T47D (cell line): ENCODE measurements at regions not wholly inside any gene's neighbourhood (a gene's known extent, or its start where the extent isn't known, plus 50 kb on each side); places are given as distances from the start of the nearest gene placed in this dataset.
"Not testable (repeated sequence)": the region's sequence is repeated elsewhere in the genome, so short reads cannot be mapped to it uniquely, and the experiment has no call there.

Experiments used
- DNase-seq, 2 experiments: peaks; one replicate each; pipeline versions ENCODE4 v3.0.0 to v3.0.0-alpha.2; 2011 to 2012; ENCODE audit warnings: low read depth in 1 of 2, low spot score in 1 of 2
- JUND ChIP-seq: IDR thresholded peaks from 2 replicates; pipeline ENCODE4 v1.6.1; 2012; ENCODE audit warnings: low read depth
- in situ Hi-C: cut with HindIII; loops from 2 replicates; pipeline ENCODE4 v1.10.0; 2016; ENCODE audit warnings: low sequenced_read_pairs, low pct_unique_long_range_greater_than_20kb

DNA sequence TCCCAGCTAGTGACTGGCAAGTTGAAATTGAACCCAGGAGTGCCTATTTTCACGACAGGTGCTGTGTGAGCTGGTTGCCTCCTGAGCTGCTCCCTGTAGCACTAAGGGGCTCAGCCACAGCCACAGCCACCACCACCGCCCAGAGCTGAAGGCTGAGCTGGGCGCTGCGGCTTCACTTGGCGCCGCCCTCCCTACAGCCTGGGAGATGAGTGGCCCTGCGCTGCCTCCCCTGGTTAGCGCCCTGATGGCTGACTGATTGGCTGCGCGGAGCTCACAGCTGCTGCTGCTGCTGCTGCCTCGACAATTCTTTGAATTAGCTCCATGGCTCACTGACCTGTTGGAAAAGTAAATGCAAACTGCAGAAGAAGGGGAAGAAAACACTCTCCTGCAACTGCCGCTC is 91.8 kb upstream of the TMEM132E start:
- in situ Hi-C loops, result no loop called here
- no peak for DNase-seq
- TF ChIP-seq JUND, result no peak

DNA sequence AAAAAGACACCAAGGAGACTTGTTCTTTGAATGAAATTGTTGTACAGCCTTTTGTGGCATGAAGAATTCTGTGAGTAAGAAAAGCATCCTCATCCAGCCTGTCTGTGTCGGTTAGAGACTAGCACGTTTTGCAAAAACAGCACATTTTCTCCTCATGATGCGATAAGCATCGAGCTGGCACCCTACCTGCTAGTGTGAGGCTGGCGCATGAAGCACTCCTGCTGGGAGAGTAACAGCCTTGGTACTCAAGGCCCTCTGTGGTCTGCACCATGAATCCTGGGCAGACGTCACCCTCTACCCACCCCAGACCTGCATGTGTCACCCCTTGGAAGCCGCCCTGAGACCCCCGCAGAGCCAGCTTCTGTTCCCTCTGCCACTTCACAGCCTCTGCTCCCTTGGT is 92.6 kb upstream of the TMEM132E start:
- DNase-seq, result no peak
- in situ Hi-C loops, result no loop called here
- TF ChIP-seq JUND, result no peak

DNA sequence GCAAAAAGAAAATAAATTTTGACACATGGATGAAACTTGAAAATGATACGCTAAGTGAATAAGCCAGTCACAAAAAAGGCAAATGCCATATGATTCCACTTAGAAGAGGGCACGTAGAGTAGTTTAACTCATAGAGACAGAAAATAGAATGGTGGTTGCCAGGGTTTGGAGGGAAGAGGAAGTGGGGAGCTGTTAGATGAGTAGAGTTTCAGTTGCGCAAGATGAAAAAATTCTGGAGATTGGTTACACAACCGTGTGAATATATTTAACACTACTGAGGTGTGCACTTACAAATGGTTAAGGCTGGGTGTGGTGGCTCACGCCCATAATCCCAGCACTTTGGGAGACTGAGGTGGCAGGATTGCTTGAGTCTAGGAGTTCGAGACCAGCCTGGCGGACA is 93.4 kb upstream of the TMEM132E start:
- in situ Hi-C loops, result no loop called here
- no peak for DNase-seq
- TF ChIP-seq JUND, result no peak

DNA sequence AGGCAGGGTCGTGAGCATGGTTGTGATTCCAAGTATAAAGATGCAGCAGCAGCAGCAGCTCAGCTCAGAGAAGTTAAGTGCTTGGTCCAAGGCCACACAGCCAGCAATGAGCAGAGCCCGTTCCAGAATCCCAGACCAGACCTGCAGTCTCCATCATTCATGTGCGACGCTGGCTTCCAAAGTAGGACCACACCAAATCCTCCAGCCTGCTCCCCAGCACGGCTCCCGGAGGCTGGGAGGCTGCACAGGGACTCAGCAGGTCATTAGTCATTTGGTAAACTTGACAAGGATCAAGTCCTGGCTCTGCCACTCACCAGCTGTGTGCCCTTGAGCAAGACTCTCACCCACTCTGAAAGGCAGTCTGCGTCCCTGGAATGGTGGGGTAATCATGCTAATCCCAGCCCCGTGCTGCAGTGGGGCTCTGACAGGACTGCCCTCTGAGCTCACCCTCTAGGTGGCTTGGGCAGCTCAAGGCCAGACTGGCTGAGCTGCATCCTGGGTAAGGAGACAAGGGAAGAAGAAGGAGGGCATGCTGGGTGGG is 95.1 kb upstream of the TMEM132E start:
- in situ Hi-C loops, result no loop called here
- no peak for DNase-seq
- TF ChIP-seq JUND, result no peak

DNA sequence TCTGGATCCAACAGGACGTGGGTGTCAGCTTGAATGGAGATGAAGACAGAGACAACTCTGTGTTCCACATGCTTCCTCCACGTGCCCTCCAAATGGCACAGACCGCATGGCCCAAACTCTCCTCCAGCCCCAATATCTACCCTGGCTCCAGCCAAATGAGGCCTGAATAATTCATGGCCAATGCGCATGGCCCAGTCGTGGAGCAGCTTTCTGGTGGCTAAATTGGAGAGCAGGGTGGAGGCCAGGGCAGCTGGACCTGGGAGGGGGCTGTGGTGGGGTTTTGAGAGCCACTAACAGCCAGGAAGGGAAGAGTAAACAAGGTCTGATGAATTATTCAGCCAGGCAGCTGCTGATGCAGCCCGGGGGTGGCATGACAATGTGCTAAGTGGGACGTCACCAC is 96.7 kb upstream of the TMEM132E start:
- in situ Hi-C loops, result no loop called here
- DNase-seq, result no peak

DNA sequence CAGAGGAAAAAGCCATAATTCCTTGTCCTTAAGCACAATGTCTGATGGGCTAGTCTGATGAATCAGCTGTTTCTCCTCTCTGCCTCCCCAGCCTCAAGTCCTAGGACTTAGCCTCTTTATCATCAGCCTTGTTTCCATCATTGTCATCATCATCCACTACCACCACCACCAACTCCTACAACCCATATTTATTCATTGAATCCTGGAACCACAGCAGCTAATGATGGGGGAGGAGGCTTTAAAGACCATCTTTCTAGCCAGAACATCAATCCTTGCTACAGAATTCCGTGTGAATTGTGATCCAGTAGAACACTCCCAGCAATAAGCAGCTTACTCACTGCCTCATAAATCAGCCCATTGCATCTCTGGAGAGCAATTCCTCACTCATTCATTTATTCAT is 97.6 kb upstream of the TMEM132E start:
- no peak for TF ChIP-seq JUND
- in situ Hi-C loops, result no loop called here
- DNase-seq, result no peak

More for the DNA sequence above, 96.7 kb upstream of the TMEM132E start:
- no peak for TF ChIP-seq JUND

DNA sequence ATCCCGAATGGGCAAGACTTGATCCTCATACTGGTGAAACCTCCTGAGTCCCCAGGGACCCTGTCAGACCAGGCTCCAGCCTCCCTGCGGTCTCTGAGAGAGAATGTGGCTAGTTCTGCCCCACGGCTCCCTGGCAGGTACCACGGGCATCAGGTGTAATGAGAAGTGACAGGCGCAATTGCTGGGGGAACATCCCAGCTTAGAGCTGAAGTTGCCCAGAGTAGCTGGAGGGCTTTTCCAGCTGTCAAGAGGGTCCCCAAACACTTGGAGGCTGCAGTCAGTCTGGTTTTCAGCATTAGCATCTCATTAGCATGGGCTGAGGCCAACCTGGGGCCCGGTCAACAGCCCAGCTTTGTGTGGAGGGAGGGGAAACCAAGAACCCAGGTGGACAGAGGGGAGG is 100.0 kb upstream of the TMEM132E start:
- no peak for TF ChIP-seq JUND
- DNase-seq, result no peak
- in situ Hi-C loops, result no loop called here

DNA sequence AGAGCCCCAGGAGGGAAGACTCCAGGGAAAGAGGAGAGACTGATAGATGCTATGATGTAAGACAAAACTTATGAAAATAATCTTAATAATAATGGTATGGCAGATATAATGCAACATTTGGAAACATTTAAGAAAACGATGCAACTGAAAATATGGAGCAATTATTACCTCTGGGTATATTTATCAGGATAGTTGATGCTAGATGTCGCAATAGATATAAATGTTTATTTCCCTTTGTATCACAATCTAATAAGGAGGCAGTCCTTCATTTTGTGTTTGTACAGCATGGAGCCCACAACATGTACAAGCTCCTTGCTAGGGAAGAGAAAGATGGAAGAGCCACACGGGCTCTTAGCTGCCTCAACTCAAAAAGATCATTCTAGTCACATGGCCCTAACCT is 101.1 kb upstream of the TMEM132E start:
- TF ChIP-seq JUND, result no peak
- in situ Hi-C loops, result no loop called here
- DNase-seq, result no peak

DNA sequence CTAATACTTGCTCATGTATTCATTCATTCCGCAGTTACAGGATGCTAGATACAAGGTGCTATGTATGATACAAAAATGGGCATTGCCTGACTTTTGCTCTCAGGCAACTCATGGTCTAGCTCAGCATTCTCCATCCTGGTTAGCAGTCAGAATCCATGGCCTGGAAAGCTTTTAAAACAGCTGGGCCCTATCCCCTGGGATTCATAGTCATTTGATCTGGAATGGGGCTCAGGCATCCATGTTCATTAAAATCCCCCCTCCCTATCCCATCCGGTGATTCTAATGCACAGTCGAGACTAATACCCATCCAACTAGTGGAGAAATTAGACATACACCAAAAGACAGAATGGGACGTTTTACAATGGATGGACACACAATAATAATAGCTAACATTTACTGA is 104.1 kb upstream of the TMEM132E start:
- TF ChIP-seq JUND, result no peak
- in situ Hi-C loops, result no loop called here
- no peak for DNase-seq

DNA sequence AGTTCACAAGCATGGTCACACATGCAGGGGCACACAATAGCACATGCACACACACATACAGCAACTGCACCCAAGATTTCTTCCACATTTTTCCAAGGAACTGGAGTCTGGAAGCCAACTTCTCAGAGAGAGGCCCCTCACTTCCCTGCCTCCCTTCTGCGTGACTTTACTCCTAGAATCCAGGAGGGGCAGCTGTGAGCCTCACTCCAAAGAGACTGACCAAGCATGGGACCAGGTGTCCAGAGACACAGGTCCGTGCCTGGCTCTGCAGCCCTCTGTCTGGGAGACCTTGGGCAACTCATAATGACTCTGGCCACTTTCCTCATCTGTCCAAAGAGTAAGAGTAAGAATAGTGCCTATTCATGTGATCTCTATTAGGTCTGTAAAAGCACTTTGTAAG is 104.7 kb upstream of the TMEM132E start:
- in situ Hi-C loops, result no loop called here
- no peak for TF ChIP-seq JUND
- no peak for DNase-seq

DNA sequence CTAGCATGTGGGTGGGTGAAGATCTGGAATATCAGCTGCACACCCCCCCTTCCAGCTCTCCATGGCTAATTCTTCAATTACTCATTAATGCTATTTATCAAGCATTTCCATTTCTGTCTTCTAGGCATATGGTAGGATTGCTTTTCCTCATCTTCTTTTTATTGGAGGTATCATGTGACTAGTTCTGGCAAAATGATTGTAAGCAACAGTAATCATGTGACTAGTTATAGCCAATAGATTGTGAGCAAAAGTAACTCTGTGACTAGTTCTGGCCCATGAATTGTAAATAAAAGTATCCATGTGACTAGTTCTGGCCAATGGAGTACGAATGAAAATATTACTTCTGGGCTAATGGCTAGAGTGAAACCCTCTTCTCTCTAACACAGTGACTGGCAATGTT is 107.0 kb upstream of the TMEM132E start:
- in situ Hi-C loops, result no loop called here
- DNase-seq, result no peak
- no peak for TF ChIP-seq JUND

DNA sequence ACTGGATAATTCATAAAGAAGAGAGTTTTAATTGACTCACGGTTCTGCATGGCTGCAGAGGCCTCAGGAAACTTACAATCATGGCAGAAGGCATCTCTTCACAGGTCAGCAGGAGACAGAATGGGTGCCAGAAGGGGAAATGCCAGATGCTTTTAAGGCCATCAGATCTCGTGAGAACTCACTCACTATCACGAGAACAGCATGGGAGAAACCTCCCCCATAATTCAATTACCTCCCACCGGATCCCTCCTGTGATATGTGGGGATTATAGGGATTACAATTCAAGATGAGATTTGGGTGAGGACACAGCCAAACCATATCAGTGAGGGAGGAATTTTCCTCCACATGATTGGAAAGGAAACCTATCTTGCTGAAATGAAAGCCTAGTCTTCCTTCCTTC is 108.1 kb upstream of the TMEM132E start:
- in situ Hi-C loops, DNase-seq: not testable (repeated sequence)

DNA sequence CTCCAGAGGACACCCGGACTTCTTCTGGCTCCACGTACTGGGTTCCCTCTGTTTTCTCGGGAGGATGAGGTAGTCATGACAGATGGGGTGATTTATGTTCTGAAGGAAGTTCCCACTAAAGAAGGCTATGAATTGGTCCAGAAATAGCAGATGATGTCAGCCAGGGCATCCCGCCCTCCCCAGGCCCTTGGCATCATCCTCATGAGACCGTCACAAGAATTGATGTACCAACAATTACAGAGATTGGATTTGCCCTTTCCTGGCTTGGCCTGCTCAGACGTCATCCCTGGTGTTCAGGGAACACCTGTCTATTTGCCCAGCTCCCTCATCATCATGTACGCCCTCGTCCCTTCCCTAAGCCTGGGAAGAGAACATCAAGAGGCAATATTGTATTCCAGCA is 102.8 kb upstream of the CCL1 start:
- no peak for DNase-seq
- TF ChIP-seq JUND, result no peak
- in situ Hi-C loops, result no loop called here

DNA sequence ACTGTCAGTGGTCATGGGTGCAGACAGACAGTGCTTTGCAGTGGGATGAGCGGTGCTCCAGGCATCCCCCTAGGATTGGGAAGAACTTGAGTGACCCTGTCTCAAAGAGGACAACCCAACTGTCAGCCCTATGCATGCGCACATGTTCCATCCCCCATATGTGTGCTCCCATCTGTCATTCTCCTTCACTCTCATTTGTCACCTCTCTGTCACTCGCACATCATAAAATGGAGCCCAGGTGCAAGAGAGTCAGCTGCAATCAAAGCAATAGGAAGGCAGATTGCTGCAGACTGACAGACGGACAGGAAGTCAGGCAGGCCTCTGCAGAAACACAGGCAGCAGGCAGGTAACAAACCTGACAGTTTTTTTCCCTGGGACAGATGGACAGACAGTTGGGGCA is 101.8 kb upstream of the CCL1 start:
- no peak for TF ChIP-seq JUND
- in situ Hi-C loops, result no loop called here
- no peak for DNase-seq
